Right lobe of liver (tissue), 4 donors: ENCODE measurements at regions not wholly inside any gene's neighbourhood (a gene's known extent, or its start where the extent isn't known, plus 50 kb on each side); places are given as distances from the start of the nearest gene placed in this dataset.

Experiments used
- POLR2A ChIP-seq: fragments of 450-650 bp; IDR thresholded peaks from one replicate; pipeline ENCODE4 v1.6.1; 2017; ENCODE audit warnings: antibody characterized with exemption, mild to moderate bottlenecking
- TF ChIP-seq, protein P1 (sequence below), 4 donors: fragments of 200-600 bp in 3 of 4; fragments of 450-650 bp in 1 of 4; IDR thresholded peaks; one replicate each; pipeline versions ENCODE4 v1.5.1 to v1.8.0; 2016 to 2022; ENCODE audit warnings: antibody characterized with exemption in 4 of 4, mild to moderate bottlenecking in 2 of 4
- donor health status: DM: no; HTN: no; CAD: no.
- donor health status: DM: no; HTN: no; CAD: no.
- donor health status: DM: no; HTN: yes; CAD: no.

DNA sequence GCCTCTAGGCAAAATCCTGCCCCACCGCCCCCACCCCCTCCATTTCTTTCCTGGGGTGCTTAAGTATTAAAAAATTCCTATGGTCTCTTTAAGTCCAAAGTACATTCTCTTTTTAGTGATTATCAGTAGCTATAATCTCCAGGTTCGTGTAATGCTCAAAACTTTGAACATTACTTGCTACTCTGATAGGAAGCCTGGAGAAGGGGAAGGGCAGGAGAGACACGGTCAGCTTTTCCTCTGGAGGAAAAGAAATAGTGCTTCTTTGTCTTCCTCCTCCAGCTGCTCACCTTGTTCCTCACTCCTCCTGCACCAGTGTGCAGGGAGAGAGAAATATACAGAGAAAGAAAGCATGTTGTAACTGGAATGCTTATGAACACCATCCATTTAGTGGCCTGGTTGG lies 80.4 kb downstream of the PPP1R2C start:
- TF ChIP-seq POLR2A = no peak
- TF ChIP-seq, protein P1, sequence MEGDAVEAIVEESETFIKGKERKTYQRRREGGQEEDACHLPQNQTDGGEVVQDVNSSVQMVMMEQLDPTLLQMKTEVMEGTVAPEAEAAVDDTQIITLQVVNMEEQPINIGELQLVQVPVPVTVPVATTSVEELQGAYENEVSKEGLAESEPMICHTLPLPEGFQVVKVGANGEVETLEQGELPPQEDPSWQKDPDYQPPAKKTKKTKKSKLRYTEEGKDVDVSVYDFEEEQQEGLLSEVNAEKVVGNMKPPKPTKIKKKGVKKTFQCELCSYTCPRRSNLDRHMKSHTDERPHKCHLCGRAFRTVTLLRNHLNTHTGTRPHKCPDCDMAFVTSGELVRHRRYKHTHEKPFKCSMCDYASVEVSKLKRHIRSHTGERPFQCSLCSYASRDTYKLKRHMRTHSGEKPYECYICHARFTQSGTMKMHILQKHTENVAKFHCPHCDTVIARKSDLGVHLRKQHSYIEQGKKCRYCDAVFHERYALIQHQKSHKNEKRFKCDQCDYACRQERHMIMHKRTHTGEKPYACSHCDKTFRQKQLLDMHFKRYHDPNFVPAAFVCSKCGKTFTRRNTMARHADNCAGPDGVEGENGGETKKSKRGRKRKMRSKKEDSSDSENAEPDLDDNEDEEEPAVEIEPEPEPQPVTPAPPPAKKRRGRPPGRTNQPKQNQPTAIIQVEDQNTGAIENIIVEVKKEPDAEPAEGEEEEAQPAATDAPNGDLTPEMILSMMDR (IDR thresholded peaks at IDR 0.05) = no peak
